Transverse colon (tissue), 4 donors: ENCODE measurements at regions not wholly inside any gene's neighbourhood (a gene's known extent, or its start where the extent isn't known, plus 50 kb on each side); places are given as distances from the start of the nearest gene placed in this dataset.
"Not testable (repeated sequence)": the region's sequence is repeated elsewhere in the genome, so short reads cannot be mapped to it uniquely, and the experiment has no call there.

Experiments
- CTCF ChIP-seq, 5 experiments: fragments of 200-600 bp in 3 of 5; fragments of 450-650 bp in 2 of 5; sonication (generic) in 3 of 5; IDR thresholded peaks; 1 replicate in 2 of 5; 2 replicates in 3 of 5; pipeline ENCODE4 v1.5.1; 2016 to 2017; ENCODE audit warnings: antibody characterized with exemption in 5 of 5, inconsistent platforms in 3 of 5, mild to moderate bottlenecking in 2 of 5, moderate library complexity in 1 of 5
- EP300 ChIP-seq: sonication (generic); formaldehyde crosslinking; IDR thresholded peaks from one replicate; pipeline ENCODE4 v1.6.1; 2017; ENCODE audit warnings: antibody characterized with exemption, low read depth
- POLR2A ChIP-seq: fragments of 450-650 bp; IDR thresholded peaks from one replicate; pipeline ENCODE4 v1.6.1; 2016; ENCODE audit warnings: antibody characterized with exemption, mild to moderate bottlenecking, moderate library complexity
- POLR2AphosphoS5 ChIP-seq, 3 donors: sonication (generic); formaldehyde crosslinking; IDR thresholded peaks; one replicate each; pipeline ENCODE4 v1.6.1; 2016; ENCODE audit warnings: antibody characterized with exemption in 3 of 3

GRCh38 chr1:206366131-206366530 lies 104.1 kb upstream of the IKBKE start:
- not testable (repeated sequence) for TF ChIP-seq CTCF (IDR thresholded peaks at IDR 0.05); POLR2AphosphoS5 (IDR thresholded peaks at IDR 0.05); POLR2A; EP300
